ENCODE measurements at regions not wholly inside any gene's neighbourhood (a gene's known extent, or its start where the extent isn't known, plus 50 kb on each side); places are given as distances from the start of the nearest gene placed in this dataset.

DNA sequence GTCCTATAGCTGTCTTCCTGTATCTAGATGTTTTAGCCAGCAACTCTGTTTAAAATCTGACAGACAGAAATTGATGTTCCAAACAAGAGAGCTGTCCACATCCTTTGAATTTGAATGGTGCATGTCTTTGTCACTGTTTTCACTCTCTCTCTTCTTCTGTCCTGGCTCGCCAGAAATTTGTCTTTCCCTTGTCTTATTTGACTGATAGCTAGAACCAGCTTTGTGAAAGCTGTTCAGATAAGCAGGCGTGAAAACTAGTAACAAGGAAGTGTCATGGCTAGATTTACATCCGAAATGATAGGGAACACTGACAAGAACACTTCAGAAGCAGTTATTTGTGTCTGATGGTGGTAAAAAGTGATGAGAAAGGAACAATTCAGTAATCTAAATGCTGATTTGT lies 354.9 kb upstream of the SLITRK1 start:
- Histone ChIP-seq H2AFZ (ENCODE audit: low read length) (no peak overlapping the region), H4K20me1 (ENCODE audit: insufficient read depth, low read length) (no peaks in the 10 kb centered on the region), H3K79me2 (ENCODE audit: insufficient read depth, low read depth, low read length) (no peaks in the 10 kb centered on the region), H3K9me2 (ENCODE audit: insufficient read depth, low read length) (no peaks in the 10 kb centered on the region; the same call in 1 of the 2 replicates), H3K4me1 (ENCODE audit: insufficient read depth, low read length, poor library complexity, severe bottlenecking) (no peaks in the 10 kb centered on the region), H3K4me2 (ENCODE audit: low read length) (no peak overlapping the region), H3K9me3 (ENCODE audit: low read length) (no peaks in the 10 kb centered on the region), H3K36me3 (ENCODE audit: insufficient read depth, low read length) (no peaks in the 10 kb centered on the region), H3K27ac (ENCODE audit: low read depth, low read length, poor library complexity, severe bottlenecking) (no peak overlapping the region), H3K4me3 (ENCODE audit: low read depth, low read length, poor library complexity, severe bottlenecking) (no peak overlapping the region)
- ChIA-PET POLR2A (no interaction called here), CTCF (ENCODE audit: unreplicated experiment) (no interaction called here)
- BruUV-seq (replicated peaks): no TSS peak
- no peak for DNase-seq (ENCODE audit: low spot score)
- TF ChIP-seq, protein P1, sequence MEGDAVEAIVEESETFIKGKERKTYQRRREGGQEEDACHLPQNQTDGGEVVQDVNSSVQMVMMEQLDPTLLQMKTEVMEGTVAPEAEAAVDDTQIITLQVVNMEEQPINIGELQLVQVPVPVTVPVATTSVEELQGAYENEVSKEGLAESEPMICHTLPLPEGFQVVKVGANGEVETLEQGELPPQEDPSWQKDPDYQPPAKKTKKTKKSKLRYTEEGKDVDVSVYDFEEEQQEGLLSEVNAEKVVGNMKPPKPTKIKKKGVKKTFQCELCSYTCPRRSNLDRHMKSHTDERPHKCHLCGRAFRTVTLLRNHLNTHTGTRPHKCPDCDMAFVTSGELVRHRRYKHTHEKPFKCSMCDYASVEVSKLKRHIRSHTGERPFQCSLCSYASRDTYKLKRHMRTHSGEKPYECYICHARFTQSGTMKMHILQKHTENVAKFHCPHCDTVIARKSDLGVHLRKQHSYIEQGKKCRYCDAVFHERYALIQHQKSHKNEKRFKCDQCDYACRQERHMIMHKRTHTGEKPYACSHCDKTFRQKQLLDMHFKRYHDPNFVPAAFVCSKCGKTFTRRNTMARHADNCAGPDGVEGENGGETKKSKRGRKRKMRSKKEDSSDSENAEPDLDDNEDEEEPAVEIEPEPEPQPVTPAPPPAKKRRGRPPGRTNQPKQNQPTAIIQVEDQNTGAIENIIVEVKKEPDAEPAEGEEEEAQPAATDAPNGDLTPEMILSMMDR (conservative IDR thresholded peaks at IDR 0.05; ENCODE audit: low read length): no peak
- TF ChIP-seq EZH2phosphoT487 (IDR thresholded peaks at IDR 0.05; ENCODE audit: borderline replicate concordance, low read depth, low read length): no peak
- intact Hi-C loops (cut with micrococcal nuclease; ENCODE audit: unreplicated experiment): no loop called here

DNA sequence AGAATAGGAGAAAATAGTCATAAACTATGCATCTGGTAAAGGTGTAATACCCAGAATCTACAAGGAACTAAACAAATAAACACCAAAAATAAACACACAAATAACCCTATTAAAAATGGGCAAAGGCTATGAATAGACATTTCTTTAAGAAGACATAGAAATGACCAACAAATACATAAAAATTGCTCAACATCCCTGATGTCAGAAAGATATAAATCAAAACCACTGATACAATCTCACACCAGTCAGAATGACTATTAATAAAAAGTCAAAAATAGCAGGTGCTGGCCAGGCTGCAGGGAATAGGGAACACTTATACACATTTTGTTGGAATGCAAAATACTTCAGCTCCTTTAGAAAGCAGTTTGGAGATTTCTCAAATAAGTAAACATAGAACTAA lies 352.1 kb upstream of the SLITRK1 start:
- H3K4me2 ChIP-seq (ENCODE audit: low read length): no peak overlapping the region
- no peak for DNase-seq (ENCODE audit: low spot score)
- no TSS peak for BruUV-seq (replicated peaks)
- intact Hi-C loops (cut with micrococcal nuclease; ENCODE audit: unreplicated experiment): no loop called here
- POLR2A ChIA-PET: interaction anchor here (1.0 kb wide), 1 partner anchor 15 kb away, joined by 3 read pairs; no protein-coding TSS in a partner anchor
- no peaks in the 10 kb centered on the region for H3K4me1 ChIP-seq (ENCODE audit: insufficient read depth, low read length, poor library complexity, severe bottlenecking)
- no peak overlapping the region for H3K27ac ChIP-seq (ENCODE audit: low read depth, low read length, poor library complexity, severe bottlenecking)
- CTCF ChIA-PET (ENCODE audit: unreplicated experiment): no interaction called here
- TF ChIP-seq, protein P1 (conservative IDR thresholded peaks at IDR 0.05; ENCODE audit: low read length): no peak
- no peak for TF ChIP-seq EZH2phosphoT487 (IDR thresholded peaks at IDR 0.05; ENCODE audit: borderline replicate concordance, low read depth, low read length)
- no peak overlapping the region for H3K4me3 ChIP-seq (ENCODE audit: low read depth, low read length, poor library complexity, severe bottlenecking)
- no peaks in the 10 kb centered on the region for H4K20me1 ChIP-seq (ENCODE audit: insufficient read depth, low read length)
- no peak overlapping the region for H2AFZ ChIP-seq (ENCODE audit: low read length)
- H3K9me3 ChIP-seq (ENCODE audit: low read length): no peaks in the 10 kb centered on the region
- H3K9me2 ChIP-seq (ENCODE audit: insufficient read depth, low read length): no peaks in the 10 kb centered on the region; the same call in 1 of the 2 replicates
- no peaks in the 10 kb centered on the region for H3K79me2 ChIP-seq (ENCODE audit: insufficient read depth, low read depth, low read length)
- H3K36me3 ChIP-seq (ENCODE audit: insufficient read depth, low read length): no peaks in the 10 kb centered on the region

DNA sequence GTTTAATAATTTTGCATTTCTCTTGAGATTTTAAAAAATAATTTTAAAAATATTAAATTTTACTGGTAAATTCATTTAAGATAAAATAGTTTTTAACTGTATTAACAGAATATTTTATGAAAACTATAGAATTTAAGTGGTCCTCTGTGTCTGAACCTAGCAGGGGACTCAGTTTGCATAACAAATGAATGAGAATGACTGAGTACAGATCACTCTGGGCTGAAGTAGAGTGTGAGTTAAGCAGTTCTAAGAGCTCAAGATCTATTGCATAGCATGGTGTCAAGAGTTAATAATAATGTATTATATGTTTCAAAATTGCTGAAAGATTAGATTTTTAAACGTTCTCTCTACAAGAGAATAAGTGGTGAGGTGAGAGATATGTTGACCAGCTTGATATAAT lies 348.3 kb upstream of the SLITRK1 start:
- Histone ChIP-seq H2AFZ (ENCODE audit: low read length) (no peak overlapping the region), H4K20me1 (ENCODE audit: insufficient read depth, low read length) (no peaks in the 10 kb centered on the region), H3K9me2 (ENCODE audit: insufficient read depth, low read length) (no peaks in the 10 kb centered on the region; the same call in 1 of the 2 replicates), H3K4me3 (ENCODE audit: low read depth, low read length, poor library complexity, severe bottlenecking) (no peak overlapping the region), H3K79me2 (ENCODE audit: insufficient read depth, low read depth, low read length) (no peaks in the 10 kb centered on the region), H3K36me3 (ENCODE audit: insufficient read depth, low read length) (no peaks in the 10 kb centered on the region), H3K4me1 (ENCODE audit: insufficient read depth, low read length, poor library complexity, severe bottlenecking) (no peaks in the 10 kb centered on the region), H3K9me3 (ENCODE audit: low read length) (no peaks in the 10 kb centered on the region), H3K4me2 (ENCODE audit: low read length) (no peak overlapping the region), H3K27ac (ENCODE audit: low read depth, low read length, poor library complexity, severe bottlenecking) (no peak overlapping the region)
- intact Hi-C loops (cut with micrococcal nuclease; ENCODE audit: unreplicated experiment): no loop called here
- POLR2A ChIA-PET: no interaction called here
- DNase-seq (ENCODE audit: low spot score): no peak
- TF ChIP-seq EZH2phosphoT487 (IDR thresholded peaks at IDR 0.05; ENCODE audit: borderline replicate concordance, low read depth, low read length): no peak
- TF ChIP-seq, protein P1 (conservative IDR thresholded peaks at IDR 0.05; ENCODE audit: low read length): no peak
- BruUV-seq (replicated peaks): no TSS peak
- CTCF ChIA-PET (ENCODE audit: unreplicated experiment): no interaction called here
